Osteocyte (in vitro differentiated cells): ENCODE measurements at regions not wholly inside any gene's neighbourhood (a gene's known extent, or its start where the extent isn't known, plus 50 kb on each side); places are given as distances from the start of the nearest gene placed in this dataset.

ENCODE experiments used
- DNase-seq: peaks from one replicate; pipeline ENCODE4 v3.0.0; 2021; ENCODE audit warnings: mixed read lengths; ENCODE audit not compliant: unreplicated experiment; ENCODE audit errors: extremely low spot score
- H3K27ac Mint-ChIP-seq: one replicate; pipeline ENCODE4 v1.8.0; 2021; ENCODE audit warnings: mild to moderate bottlenecking, mixed read lengths; ENCODE audit not compliant: unreplicated experiment
- H3K27me3 Mint-ChIP-seq: one replicate; pipeline ENCODE4 v1.8.0; 2021; ENCODE audit warnings: mixed read lengths; ENCODE audit not compliant: unreplicated experiment
- H3K36me3 Mint-ChIP-seq: one replicate; pipeline ENCODE4 v1.8.0; 2021; ENCODE audit warnings: mixed read lengths; ENCODE audit not compliant: unreplicated experiment
- H3K4me1 Mint-ChIP-seq: one replicate; pipeline ENCODE4 v1.8.0; 2021; ENCODE audit warnings: mixed read lengths; ENCODE audit not compliant: unreplicated experiment
- H3K4me3 Mint-ChIP-seq: one replicate; pipeline ENCODE4 v1.8.0; 2021; ENCODE audit warnings: mild to moderate bottlenecking, moderate library complexity, mixed read lengths; ENCODE audit not compliant: unreplicated experiment
- H3K9me3 Mint-ChIP-seq: one replicate; pipeline ENCODE4 v1.8.0; 2021; ENCODE audit warnings: mixed read lengths; ENCODE audit not compliant: unreplicated experiment
- TF ChIP-seq, protein P1 (sequence below): fragments of 200-600 bp; sonication (generic); IDR thresholded peaks from 2 replicates; pipeline ENCODE4 v1.5.0; 2021; ENCODE audit warnings: antibody characterized with exemption, mild to moderate bottlenecking, moderate library complexity

DNA sequence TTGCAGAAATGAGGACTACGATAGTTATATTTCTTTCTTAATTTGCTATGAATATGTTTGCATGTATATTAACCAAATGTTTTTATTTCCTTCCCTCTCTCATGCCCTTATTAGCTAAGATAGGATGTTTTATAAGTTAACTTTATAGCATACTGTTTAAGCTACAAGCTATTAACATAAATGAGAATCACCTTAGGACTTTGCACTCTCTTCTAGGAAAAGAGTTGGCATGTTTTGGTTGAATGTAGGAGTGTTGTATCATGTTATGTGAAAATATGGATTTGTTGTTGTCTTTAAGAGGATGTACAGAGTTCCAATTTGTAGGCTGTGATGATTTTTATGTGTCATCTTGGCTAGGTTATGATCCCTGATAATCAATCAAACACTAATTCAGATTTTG is 467.4 kb upstream of the SETBP1 start:
- DNase-seq = no peak
- Mint-ChIP-seq H3K27me3 (no peaks in the 10 kb centered on the region), H3K4me3 (no peak overlapping the region), H3K4me1 (no peaks in the 10 kb centered on the region), H3K36me3 (no peaks in the 10 kb centered on the region), H3K27ac (no peak overlapping the region), H3K9me3 (no peaks in the 10 kb centered on the region)
- TF ChIP-seq, protein P1, sequence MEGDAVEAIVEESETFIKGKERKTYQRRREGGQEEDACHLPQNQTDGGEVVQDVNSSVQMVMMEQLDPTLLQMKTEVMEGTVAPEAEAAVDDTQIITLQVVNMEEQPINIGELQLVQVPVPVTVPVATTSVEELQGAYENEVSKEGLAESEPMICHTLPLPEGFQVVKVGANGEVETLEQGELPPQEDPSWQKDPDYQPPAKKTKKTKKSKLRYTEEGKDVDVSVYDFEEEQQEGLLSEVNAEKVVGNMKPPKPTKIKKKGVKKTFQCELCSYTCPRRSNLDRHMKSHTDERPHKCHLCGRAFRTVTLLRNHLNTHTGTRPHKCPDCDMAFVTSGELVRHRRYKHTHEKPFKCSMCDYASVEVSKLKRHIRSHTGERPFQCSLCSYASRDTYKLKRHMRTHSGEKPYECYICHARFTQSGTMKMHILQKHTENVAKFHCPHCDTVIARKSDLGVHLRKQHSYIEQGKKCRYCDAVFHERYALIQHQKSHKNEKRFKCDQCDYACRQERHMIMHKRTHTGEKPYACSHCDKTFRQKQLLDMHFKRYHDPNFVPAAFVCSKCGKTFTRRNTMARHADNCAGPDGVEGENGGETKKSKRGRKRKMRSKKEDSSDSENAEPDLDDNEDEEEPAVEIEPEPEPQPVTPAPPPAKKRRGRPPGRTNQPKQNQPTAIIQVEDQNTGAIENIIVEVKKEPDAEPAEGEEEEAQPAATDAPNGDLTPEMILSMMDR = no peak

DNA sequence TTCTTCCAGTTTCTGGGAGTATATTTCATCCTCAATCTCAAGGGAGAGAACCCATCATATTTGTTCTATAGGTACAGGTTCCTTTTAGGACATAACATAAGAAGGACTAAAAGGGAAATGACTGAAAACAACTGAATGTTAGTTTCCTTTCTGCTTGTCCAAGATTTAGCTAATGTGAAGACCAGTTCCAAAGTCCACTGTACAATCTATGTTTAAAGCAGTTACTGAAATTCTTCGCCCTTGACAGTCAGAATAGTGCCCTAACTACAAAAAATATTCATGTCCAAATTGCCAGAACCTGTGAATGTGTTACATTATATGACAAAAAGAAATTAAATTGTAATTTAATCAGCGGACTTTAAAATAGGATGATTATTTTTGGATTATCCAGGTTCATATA is 466.3 kb upstream of the SETBP1 start:
- H3K4me1 Mint-ChIP-seq = no peaks in the 10 kb centered on the region
- no peak for DNase-seq
- H3K36me3 Mint-ChIP-seq = no peaks in the 10 kb centered on the region
- TF ChIP-seq, protein P1 = no peak
- H3K27ac Mint-ChIP-seq = no peak overlapping the region
- H3K4me3 Mint-ChIP-seq = no peak overlapping the region
- H3K9me3 Mint-ChIP-seq = no peaks in the 10 kb centered on the region
- no peaks in the 10 kb centered on the region for H3K27me3 Mint-ChIP-seq

DNA sequence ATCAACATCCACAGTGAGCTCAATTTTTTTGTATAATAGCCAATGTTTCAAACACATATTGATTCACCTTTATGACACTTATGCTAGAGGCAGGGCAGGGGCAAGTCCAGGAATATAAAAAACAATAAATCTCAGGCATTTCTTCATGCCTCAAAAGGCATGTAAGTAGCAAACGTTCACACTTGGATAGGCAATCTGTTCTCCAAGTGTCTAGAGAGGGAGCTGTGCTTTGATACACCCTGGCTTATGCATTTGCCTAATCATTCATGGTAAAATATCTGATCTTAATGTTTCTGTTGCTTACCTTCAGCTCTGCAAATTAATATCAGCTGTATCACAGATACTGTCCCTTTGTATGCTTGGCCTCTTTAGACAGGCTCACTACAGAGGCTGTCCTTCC is 464.5 kb upstream of the SETBP1 start:
- Mint-ChIP-seq H3K4me3 (no peak overlapping the region), H3K36me3 (no peaks in the 10 kb centered on the region), H3K4me1 (no peaks in the 10 kb centered on the region), H3K27ac (no peak overlapping the region), H3K9me3 (no peaks in the 10 kb centered on the region), H3K27me3 (no peaks in the 10 kb centered on the region)
- DNase-seq = no peak
- TF ChIP-seq, protein P1 = no peak

DNA sequence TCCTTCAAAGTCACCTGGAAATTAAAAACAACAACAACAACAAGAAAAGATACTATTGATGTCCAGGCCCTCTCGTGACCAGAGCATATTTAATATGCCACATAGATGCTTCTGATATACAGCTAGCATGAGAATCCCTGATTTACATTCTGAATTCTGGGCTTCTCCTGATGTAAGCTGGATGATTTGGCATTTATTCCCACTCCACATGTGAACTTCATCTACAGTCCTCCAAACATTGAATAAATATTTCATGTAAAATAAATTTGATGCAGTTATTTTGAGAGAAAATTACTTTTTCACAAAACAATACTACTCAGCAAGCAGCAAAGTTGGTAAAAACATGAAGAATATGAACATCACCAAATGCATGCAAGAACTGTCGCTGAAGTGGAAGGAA is 453.2 kb upstream of the SETBP1 start:
- no peaks in the 10 kb centered on the region for H3K27me3 Mint-ChIP-seq
- no peak overlapping the region for H3K27ac Mint-ChIP-seq
- peaks cover 11% of the 10 kb centered on the region for H3K4me1 Mint-ChIP-seq
- H3K9me3 Mint-ChIP-seq = no peaks in the 10 kb centered on the region
- H3K4me3 Mint-ChIP-seq = no peak overlapping the region
- TF ChIP-seq, protein P1 = no peak
- no peaks in the 10 kb centered on the region for H3K36me3 Mint-ChIP-seq
- DNase-seq = no peak

DNA sequence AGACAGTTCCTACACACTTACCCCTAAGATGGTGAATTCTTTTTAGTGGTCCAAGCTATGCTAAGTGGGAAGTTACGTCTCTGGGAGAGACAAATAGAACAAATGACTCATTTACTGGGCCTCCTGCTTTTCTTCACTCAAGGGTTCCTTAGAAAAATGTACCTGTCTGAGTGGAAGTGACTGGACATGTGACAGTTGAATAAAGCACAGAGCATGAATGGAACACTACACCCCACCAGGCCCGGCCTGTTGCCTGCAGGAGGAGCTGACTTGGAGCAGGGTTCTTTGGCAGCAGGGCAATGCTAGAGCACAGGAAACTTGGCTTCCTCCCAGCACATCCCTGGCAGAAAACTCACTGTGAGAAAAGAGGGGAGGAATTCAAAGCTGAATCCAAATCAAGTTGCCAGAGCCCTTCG is 451.0 kb upstream of the SETBP1 start:
- peaks cover 11% of the 10 kb centered on the region for H3K4me1 Mint-ChIP-seq
- H3K27me3 Mint-ChIP-seq = no peaks in the 10 kb centered on the region
- peak overlapping the region; percentile 54 for H3K27ac Mint-ChIP-seq
- TF ChIP-seq, protein P1 = no peak
- no peak for DNase-seq
- H3K4me3 Mint-ChIP-seq = no peak overlapping the region
- no peaks in the 10 kb centered on the region for H3K9me3 Mint-ChIP-seq
- no peaks in the 10 kb centered on the region for H3K36me3 Mint-ChIP-seq
